ENCODE measurements at regions not wholly inside any gene's neighbourhood (a gene's known extent, or its start where the extent isn't known, plus 50 kb on each side); places are given as distances from the start of the nearest gene placed in this dataset.
"Not testable (repeated sequence)": the region's sequence is repeated elsewhere in the genome, so short reads cannot be mapped to it uniquely, and the experiment has no call there.

- in situ Hi-C loops (cut with MboI; ENCODE audit: low sequenced_read_pairs): no loop called here
Measured at GRCh38 chr2:163983911-163984310, 248.1 kb upstream of the FIGN start.

- in situ Hi-C loops (cut with MboI; ENCODE audit: low sequenced_read_pairs): no loop called here
Measured at GRCh38 chr2:163982938-163983337, 247.1 kb upstream of the FIGN start.

GRCh38 chr2:163974766-163975165 lies 239.0 kb upstream of the FIGN start:
- in situ Hi-C loops (cut with MboI; ENCODE audit: low sequenced_read_pairs): no loop called here

GRCh38 chr2:163970058-163970813 lies 234.4 kb upstream of the FIGN start:
- in situ Hi-C loops (cut with MboI; ENCODE audit: low sequenced_read_pairs): no loop called here

- in situ Hi-C loops (cut with MboI; ENCODE audit: low sequenced_read_pairs): not testable (repeated sequence)
Measured at GRCh38 chr2:163964278-163964677, 228.5 kb upstream of the FIGN start.

- in situ Hi-C loops (cut with MboI; ENCODE audit: low sequenced_read_pairs): no loop called here
Measured at GRCh38 chr2:163953390-163953907, 217.6 kb upstream of the FIGN start.

- in situ Hi-C loops (cut with MboI; ENCODE audit: low sequenced_read_pairs): no loop called here
Measured at GRCh38 chr2:163951312-163951711, 215.5 kb upstream of the FIGN start.

- in situ Hi-C loops (cut with MboI; ENCODE audit: low sequenced_read_pairs): no loop called here
Measured at GRCh38 chr2:163949693-163950092, 213.9 kb upstream of the FIGN start.

GRCh38 chr2:163944347-163944737 lies 208.5 kb upstream of the FIGN start:
- in situ Hi-C loops (cut with MboI; ENCODE audit: low sequenced_read_pairs): no loop called here

- in situ Hi-C loops (cut with MboI; ENCODE audit: low sequenced_read_pairs): no loop called here
Measured at GRCh38 chr2:163943403-163944346, 207.9 kb upstream of the FIGN start.

GRCh38 chr2:163934131-163934530 lies 198.3 kb upstream of the FIGN start:
- in situ Hi-C loops (cut with MboI; ENCODE audit: low sequenced_read_pairs): no loop called here

- in situ Hi-C loops (cut with MboI; ENCODE audit: low sequenced_read_pairs): no loop called here
Measured at GRCh38 chr2:163919717-163920116, 183.9 kb upstream of the FIGN start.

GRCh38 chr2:163914486-163914885 lies 178.7 kb upstream of the FIGN start:
- in situ Hi-C loops (cut with MboI; ENCODE audit: low sequenced_read_pairs): not testable (repeated sequence)

- in situ Hi-C loops (cut with MboI; ENCODE audit: low sequenced_read_pairs): not testable (repeated sequence)
Measured at GRCh38 chr2:163913532-163913944, 177.7 kb upstream of the FIGN start.

- in situ Hi-C loops (cut with MboI; ENCODE audit: low sequenced_read_pairs): no loop called here
Measured at GRCh38 chr2:163909411-163910080, 173.7 kb upstream of the FIGN start.

GRCh38 chr2:163906410-163906809 lies 170.6 kb upstream of the FIGN start:
- in situ Hi-C loops (cut with MboI; ENCODE audit: low sequenced_read_pairs): no loop called here

- in situ Hi-C loops (cut with MboI; ENCODE audit: low sequenced_read_pairs): no loop called here
Measured at GRCh38 chr2:163897799-163898198, 162.0 kb upstream of the FIGN start.

- in situ Hi-C loops (cut with MboI; ENCODE audit: low sequenced_read_pairs): not testable (repeated sequence)
Measured at GRCh38 chr2:163893444-163893843, 157.6 kb upstream of the FIGN start.

- in situ Hi-C loops (cut with MboI; ENCODE audit: low sequenced_read_pairs): no loop called here
Measured at GRCh38 chr2:163888591-163888990, 152.8 kb upstream of the FIGN start.

- in situ Hi-C loops (cut with MboI; ENCODE audit: low sequenced_read_pairs): no loop called here
Measured at GRCh38 chr2:163887182-163887581, 151.4 kb upstream of the FIGN start.

GRCh38 chr2:163884416-163884815 lies 148.6 kb upstream of the FIGN start:
- in situ Hi-C loops (cut with MboI; ENCODE audit: low sequenced_read_pairs): no loop called here
